Kidney (tissue), 13 donors: ENCODE measurements at regions not wholly inside any gene's neighbourhood (a gene's known extent, or its start where the extent isn't known, plus 50 kb on each side); places are given as distances from the start of the nearest gene placed in this dataset.

ENCODE experiments used
- DNase-seq, 5 donors: peaks; one replicate each; pipeline ENCODE4 v3.0.0-alpha.2; 2013 to 2020
- FAIRE-seq: peaks from 2 replicates; lab custom pipeline; 2012; peaks lifted over from hg19 to GRCh38; lab: Jason Lieb, UNC
- H3K27ac ChIP-seq, 2 donors: one replicate each; pipeline ENCODE4 v1.7.0; 2013; ENCODE audit warnings: low read depth in 2 of 2, low read length in 2 of 2, inconsistent platforms in 1 of 2
- H3K27me3 ChIP-seq: one replicate; pipeline ENCODE4 v1.7.1; 2013; ENCODE audit warnings: low read length, inconsistent platforms; ENCODE audit not compliant: control insufficient read depth, insufficient read depth
- H3K36me3 ChIP-seq, 3 donors: one replicate each; pipeline versions ENCODE4 v1.7.0 to v1.7.1; 2013; ENCODE audit warnings: low read length in 3 of 3, control low read depth in 1 of 3, inconsistent platforms in 1 of 3; ENCODE audit not compliant: insufficient read depth in 3 of 3, control insufficient read depth in 2 of 3
- H3K4me1 ChIP-seq, 3 donors: one replicate each; pipeline versions ENCODE4 v1.7.0 to v1.7.1; 2013; ENCODE audit warnings: low read length in 3 of 3, inconsistent platforms in 1 of 3, low read depth in 1 of 3; ENCODE audit not compliant: control insufficient read depth in 2 of 3, insufficient read depth in 2 of 3
- H3K4me3 ChIP-seq, 3 donors: one replicate each; pipeline versions ENCODE4 v1.7.0 to v1.8.1; 2013; ENCODE audit warnings: low read length in 3 of 3, control low read depth in 1 of 3, inconsistent platforms in 1 of 3
- H3K9ac ChIP-seq, 3 donors: one replicate each; pipeline versions ENCODE4 v1.7.0 to v1.7.1; 2013; ENCODE audit warnings: low read length in 3 of 3, control low read depth in 1 of 3, inconsistent platforms in 1 of 3
- H3K9me3 ChIP-seq, 3 donors: one replicate each; pipeline versions ENCODE4 v1.7.0 to v1.7.1; 2013; ENCODE audit warnings: low read length in 3 of 3, control low read depth in 1 of 3, inconsistent platforms in 1 of 3; ENCODE audit not compliant: control insufficient read depth in 2 of 3, insufficient read depth in 1 of 3
- intact Hi-C: fragments of 100-400 bp; cut with DNase I; formaldehyde crosslinking; loops from one replicate; pipeline ENCODE4 v1.11.1; 2022
- TF ChIP-seq, protein P1 (sequence below): IDR thresholded peaks from 3 replicates; pipeline ENCODE4 v1.5.1; 2012; ENCODE audit warnings: mild to moderate bottlenecking, moderate library complexity, borderline replicate concordance; ENCODE audit not compliant: insufficient read depth; ENCODE audit errors: extremely low read depth
- donor health status: control.
- donor health status: control.
- donor health status: control.
- donor health status: control.
- donor health status: control.
- donor health status: DM: yes; HTN: yes; CAD: no.
- donor health status: Normal renal cell carcinoma (clear cell type).

DNA sequence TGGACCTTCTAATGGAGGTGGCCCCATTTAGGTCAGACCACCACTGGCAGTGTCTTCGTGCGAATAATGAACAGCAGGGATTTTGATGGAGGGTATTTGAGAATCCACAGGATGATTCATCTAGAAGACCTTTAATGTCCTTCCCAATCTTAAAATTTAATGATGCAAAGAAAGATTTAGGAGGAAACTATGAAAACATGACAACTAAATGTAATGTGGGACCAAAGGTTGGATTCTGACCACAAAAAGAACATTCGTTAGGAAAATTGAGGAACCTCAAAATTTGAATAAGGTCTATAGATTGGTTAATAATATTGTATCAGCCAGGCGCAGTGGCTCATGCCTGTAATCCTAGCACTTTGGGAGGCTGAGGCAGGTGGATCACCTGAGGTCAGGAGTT is 78.2 kb upstream of the TMPO start:
- no peaks in the 10 kb centered on the region for H3K27me3 ChIP-seq
- H3K9ac ChIP-seq, result no peak overlapping the region
- no peaks in the 10 kb centered on the region for H3K36me3 ChIP-seq
- no peaks in the 10 kb centered on the region for H3K4me1 ChIP-seq
- H3K4me3 ChIP-seq, result no peak overlapping the region
- no peak overlapping the region for H3K27ac ChIP-seq
- intact Hi-C loops, result no loop called here
- DNase-seq (no peak), FAIRE-seq (no peak)
- TF ChIP-seq, protein P1, sequence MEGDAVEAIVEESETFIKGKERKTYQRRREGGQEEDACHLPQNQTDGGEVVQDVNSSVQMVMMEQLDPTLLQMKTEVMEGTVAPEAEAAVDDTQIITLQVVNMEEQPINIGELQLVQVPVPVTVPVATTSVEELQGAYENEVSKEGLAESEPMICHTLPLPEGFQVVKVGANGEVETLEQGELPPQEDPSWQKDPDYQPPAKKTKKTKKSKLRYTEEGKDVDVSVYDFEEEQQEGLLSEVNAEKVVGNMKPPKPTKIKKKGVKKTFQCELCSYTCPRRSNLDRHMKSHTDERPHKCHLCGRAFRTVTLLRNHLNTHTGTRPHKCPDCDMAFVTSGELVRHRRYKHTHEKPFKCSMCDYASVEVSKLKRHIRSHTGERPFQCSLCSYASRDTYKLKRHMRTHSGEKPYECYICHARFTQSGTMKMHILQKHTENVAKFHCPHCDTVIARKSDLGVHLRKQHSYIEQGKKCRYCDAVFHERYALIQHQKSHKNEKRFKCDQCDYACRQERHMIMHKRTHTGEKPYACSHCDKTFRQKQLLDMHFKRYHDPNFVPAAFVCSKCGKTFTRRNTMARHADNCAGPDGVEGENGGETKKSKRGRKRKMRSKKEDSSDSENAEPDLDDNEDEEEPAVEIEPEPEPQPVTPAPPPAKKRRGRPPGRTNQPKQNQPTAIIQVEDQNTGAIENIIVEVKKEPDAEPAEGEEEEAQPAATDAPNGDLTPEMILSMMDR, result no peak
- H3K9me3 ChIP-seq, result peaks cover 0 to 5% (median 0%) of the 10 kb centered on the region in 3 donors

DNA sequence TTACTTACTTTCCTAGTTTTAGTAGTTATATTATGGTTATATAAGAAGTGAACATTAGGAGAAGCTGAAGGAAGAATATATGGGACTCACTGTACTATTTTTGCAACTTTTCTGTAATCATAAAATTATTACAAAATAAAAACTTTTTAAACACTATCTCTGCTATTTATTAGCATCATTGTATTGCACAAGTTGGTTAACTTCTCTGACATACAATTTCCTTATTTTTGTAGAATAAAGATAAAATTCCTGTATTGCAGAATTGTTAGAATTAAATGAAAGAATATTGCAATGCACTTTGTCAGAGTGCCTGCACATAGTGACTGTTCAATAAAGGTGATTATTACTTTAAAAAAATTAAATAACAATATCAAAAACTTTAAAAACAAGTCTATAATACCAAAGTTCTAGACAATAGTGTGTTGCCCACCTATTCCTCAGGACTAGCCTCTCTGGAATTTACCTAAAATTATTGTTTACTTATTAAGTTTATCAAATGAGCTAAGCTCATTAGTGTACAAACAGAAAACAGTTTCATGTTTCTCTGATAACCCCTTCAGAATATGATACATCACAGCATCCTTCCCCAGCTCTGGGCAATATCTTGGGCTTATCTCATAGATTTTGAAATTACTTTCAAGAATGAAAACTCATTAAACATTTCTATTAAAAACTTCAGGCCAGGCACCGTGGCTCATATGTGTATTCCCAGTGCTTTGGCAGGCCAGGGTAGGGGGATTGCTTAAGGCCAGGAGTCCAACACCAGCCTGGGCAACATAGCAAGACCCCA is 77.4 kb upstream of the TMPO start:
- Histone ChIP-seq H3K36me3 (no peaks in the 10 kb centered on the region), H3K27me3 (no peaks in the 10 kb centered on the region), H3K9ac (no peak overlapping the region), H3K4me3 (no peak overlapping the region), H3K27ac (no peak overlapping the region), H3K4me1 (no peaks in the 10 kb centered on the region), H3K9me3 (peaks cover 0 to 5% (median 0%) of the 10 kb centered on the region in 3 donors)
- intact Hi-C loops, result no loop called here
- DNase-seq (no peak), FAIRE-seq (no peak)
- TF ChIP-seq, protein P1, result no peak

DNA sequence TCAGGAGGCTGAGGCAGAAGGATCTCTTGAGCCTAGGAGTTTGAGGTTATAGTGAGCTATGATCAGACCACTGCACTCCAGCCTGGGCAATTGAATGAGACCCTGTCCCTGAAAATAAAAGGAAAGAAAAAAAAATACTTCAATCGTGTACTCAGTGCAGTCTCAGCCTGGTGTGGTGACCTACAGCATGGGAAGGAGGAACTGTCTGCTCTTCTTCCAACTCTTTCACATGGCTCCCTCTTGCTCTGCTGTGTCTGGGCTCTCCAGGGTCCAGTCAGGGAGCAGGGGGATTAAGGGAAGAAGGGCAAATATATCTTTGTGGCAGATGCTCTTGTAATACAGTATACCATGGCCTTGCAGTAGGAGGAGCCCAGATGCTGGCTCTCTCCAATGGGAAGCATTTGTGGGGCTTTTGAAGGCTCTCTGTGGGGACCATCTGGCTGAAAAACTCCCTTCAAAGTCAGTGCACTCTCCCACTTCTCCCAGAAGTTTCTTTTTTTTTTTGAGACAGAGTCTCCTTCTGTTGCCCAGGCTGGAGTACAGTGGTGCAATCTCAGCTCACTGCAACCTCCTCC is 76.6 kb upstream of the TMPO start:
- no peaks in the 10 kb centered on the region for H3K27me3 ChIP-seq
- no peak overlapping the region for H3K27ac ChIP-seq
- peaks cover 0 to 5% (median 0%) of the 10 kb centered on the region in 3 donors for H3K9me3 ChIP-seq
- H3K4me3 ChIP-seq, result no peak overlapping the region
- intact Hi-C loops, result no loop called here
- DNase-seq, result no peak
- no peak overlapping the region for H3K9ac ChIP-seq
- FAIRE-seq, result no peak
- TF ChIP-seq, protein P1, result no peak
- no peaks in the 10 kb centered on the region for H3K36me3 ChIP-seq
- H3K4me1 ChIP-seq, result no peaks in the 10 kb centered on the region
